ENCODE measurements at regions not wholly inside any gene's neighbourhood (a gene's known extent, or its start where the extent isn't known, plus 50 kb on each side); places are given as distances from the start of the nearest gene placed in this dataset.

DNA sequence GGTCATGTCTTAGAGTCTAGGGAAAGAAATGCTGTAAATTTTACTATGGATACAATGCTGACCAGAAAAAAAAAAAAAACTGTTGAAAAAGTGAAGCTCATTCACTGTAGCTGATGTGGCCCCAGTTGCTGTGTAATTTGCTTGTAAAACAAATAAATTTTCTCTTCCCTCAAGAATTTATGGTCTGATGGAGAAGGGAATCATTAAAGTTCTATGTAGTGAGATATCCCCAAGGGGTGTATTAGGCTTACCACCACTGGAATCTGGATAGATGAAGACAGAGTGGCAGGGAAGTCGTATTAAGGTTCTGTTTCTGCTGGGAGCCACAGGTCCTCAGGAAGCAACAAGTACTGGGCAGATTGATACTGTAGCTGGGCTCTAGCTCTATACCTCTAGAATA lies 860.0 kb downstream of the LTN1 start:
- Mint-ChIP-seq H3K4me1 (no peaks in the 10 kb centered on the region), H3K4me3 (no peak overlapping the region), H3K27ac (no peak overlapping the region), H3K9me3 (peaks cover 34% of the 10 kb centered on the region), H3K27me3 (ENCODE audit: insufficient read depth, low read depth, poor library complexity) (no peaks in the 10 kb centered on the region), H3K36me3 (ENCODE audit: low read depth) (peaks cover 21% of the 10 kb centered on the region; the same call in 2 of the 3 replicates)
- no peaks in the 10 kb centered on the region for H3K9me2 ChIP-seq (ENCODE audit: insufficient read depth)
- H4K20me1 ChIP-seq (replicated peaks; ENCODE audit: insufficient read depth): no peaks in the 10 kb centered on the region
- ATAC-seq (no peak), DNase-seq (ENCODE audit: low spot score) (no peak)
- no peak overlapping the region for H3K4me3 ChIP-seq
- no peaks in the 10 kb centered on the region for H3K27me3 ChIP-seq (ENCODE audit: insufficient read depth)
- TF ChIP-seq ZNF114 (CRISPR knock-in tag; IDR thresholded peaks at IDR 0.05): no peak
- TF ChIP-seq ETS1 (IDR thresholded peaks at IDR 0.05): no peak
- TF ChIP-seq CREB1 (CRISPR knock-in tag; IDR thresholded peaks at IDR 0.05; ENCODE audit: low read depth): no peak
- TF ChIP-seq POLR2AphosphoS5 (IDR thresholded peaks at IDR 0.05; ENCODE audit: low read depth): no peak
- no peak for TF ChIP-seq JUNB (IDR thresholded peaks at IDR 0.05; ENCODE audit: unreplicated experiment)
- TF ChIP-seq, protein P1, sequence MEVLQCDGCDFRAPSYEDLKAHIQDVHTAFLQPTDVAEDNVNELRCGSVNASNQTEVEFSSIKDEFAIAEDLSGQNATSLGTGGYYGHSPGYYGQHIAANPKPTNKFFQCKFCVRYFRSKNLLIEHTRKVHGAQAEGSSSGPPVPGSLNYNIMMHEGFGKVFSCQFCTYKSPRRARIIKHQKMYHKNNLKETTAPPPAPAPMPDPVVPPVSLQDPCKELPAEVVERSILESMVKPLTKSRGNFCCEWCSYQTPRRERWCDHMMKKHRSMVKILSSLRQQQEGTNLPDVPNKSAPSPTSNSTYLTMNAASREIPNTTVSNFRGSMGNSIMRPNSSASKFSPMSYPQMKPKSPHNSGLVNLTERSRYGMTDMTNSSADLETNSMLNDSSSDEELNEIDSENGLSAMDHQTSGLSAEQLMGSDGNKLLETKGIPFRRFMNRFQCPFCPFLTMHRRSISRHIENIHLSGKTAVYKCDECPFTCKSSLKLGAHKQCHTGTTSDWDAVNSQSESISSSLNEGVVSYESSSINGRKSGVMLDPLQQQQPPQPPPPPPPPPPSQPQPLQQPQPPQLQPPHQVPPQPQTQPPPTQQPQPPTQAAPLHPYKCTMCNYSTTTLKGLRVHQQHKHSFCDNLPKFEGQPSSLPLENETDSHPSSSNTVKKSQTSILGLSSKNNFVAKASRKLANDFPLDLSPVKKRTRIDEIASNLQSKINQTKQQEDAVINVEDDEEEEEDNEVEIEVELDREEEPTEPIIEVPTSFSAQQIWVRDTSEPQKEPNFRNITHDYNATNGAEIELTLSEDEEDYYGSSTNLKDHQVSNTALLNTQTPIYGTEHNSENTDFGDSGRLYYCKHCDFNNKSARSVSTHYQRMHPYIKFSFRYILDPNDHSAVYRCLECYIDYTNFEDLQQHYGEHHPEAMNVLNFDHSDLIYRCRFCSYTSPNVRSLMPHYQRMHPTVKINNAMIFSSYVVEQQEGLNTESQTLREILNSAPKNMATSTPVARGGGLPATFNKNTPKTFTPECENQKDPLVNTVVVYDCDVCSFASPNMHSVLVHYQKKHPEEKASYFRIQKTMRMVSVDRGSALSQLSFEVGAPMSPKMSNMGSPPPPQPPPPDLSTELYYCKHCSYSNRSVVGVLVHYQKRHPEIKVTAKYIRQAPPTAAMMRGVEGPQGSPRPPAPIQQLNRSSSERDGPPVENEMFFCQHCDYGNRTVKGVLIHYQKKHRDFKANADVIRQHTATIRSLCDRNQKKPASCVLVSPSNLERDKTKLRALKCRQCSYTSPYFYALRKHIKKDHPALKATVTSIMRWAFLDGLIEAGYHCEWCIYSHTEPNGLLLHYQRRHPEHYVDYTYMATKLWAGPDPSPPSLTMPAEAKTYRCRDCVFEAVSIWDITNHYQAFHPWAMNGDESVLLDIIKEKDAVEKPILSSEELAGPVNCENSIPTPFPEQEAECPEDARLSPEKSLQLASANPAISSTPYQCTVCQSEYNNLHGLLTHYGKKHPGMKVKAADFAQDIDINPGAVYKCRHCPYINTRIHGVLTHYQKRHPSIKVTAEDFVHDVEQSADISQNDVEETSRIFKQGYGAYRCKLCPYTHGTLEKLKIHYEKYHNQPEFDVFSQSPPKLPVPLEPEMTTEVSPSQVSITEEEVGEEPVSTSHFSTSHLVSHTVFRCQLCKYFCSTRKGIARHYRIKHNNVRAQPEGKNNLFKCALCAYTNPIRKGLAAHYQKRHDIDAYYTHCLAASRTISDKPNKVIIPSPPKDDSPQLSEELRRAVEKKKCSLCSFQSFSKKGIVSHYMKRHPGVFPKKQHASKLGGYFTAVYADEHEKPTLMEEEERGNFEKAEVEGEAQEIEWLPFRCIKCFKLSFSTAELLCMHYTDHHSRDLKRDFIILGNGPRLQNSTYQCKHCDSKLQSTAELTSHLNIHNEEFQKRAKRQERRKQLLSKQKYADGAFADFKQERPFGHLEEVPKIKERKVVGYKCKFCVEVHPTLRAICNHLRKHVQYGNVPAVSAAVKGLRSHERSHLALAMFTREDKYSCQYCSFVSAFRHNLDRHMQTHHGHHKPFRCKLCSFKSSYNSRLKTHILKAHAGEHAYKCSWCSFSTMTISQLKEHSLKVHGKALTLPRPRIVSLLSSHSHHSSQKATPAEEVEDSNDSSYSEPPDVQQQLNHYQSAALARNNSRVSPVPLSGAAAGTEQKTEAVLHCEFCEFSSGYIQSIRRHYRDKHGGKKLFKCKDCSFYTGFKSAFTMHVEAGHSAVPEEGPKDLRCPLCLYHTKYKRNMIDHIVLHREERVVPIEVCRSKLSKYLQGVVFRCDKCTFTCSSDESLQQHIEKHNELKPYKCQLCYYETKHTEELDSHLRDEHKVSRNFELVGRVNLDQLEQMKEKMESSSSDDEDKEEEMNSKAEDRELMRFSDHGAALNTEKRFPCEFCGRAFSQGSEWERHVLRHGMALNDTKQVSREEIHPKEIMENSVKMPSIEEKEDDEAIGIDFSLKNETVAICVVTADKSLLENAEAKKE (CRISPR knock-in tag; IDR thresholded peaks at IDR 0.05): no peak
- TF ChIP-seq REST (IDR thresholded peaks at IDR 0.05; ENCODE audit: unreplicated experiment): no peak
- TF ChIP-seq EZH2 (IDR thresholded peaks at IDR 0.05; ENCODE audit: low read depth, unreplicated experiment): no peak
- TF ChIP-seq ZNF331 (CRISPR knock-in tag; IDR thresholded peaks at IDR 0.05; ENCODE audit: low read depth): no peak
- TF ChIP-seq EZH2phosphoT487 (IDR thresholded peaks at IDR 0.05; ENCODE audit: unreplicated experiment): no peak
- TF ChIP-seq, protein P2, sequence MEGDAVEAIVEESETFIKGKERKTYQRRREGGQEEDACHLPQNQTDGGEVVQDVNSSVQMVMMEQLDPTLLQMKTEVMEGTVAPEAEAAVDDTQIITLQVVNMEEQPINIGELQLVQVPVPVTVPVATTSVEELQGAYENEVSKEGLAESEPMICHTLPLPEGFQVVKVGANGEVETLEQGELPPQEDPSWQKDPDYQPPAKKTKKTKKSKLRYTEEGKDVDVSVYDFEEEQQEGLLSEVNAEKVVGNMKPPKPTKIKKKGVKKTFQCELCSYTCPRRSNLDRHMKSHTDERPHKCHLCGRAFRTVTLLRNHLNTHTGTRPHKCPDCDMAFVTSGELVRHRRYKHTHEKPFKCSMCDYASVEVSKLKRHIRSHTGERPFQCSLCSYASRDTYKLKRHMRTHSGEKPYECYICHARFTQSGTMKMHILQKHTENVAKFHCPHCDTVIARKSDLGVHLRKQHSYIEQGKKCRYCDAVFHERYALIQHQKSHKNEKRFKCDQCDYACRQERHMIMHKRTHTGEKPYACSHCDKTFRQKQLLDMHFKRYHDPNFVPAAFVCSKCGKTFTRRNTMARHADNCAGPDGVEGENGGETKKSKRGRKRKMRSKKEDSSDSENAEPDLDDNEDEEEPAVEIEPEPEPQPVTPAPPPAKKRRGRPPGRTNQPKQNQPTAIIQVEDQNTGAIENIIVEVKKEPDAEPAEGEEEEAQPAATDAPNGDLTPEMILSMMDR (conservative IDR thresholded peaks at IDR 0.05; ENCODE audit: low read depth in 2 of 2): no peak
- no peaks in the 10 kb centered on the region for H3K4me1 ChIP-seq (ENCODE audit: insufficient read depth)
- no peaks in the 10 kb centered on the region; the same call in 1 of the 2 replicates for H3K36me3 ChIP-seq (ENCODE audit: insufficient read depth)
- no peak overlapping the region for H3K27ac ChIP-seq (ENCODE audit: low read depth)
- H3F3A ChIP-seq (replicated peaks; ENCODE audit: low read depth): no peaks in the 10 kb centered on the region
- H3K79me2 ChIP-seq (replicated peaks; ENCODE audit: insufficient read depth): no peaks in the 10 kb centered on the region
- H2AFZ ChIP-seq: no peak overlapping the region
- no peak overlapping the region for H3K4me2 ChIP-seq

All from GM23338 (cell line).